NCI-H2227 treated with DMSO at 0.1 percent for 48 hours (cell line): ENCODE measurements at regions not wholly inside any gene's neighbourhood (a gene's known extent, or its start where the extent isn't known, plus 50 kb on each side); places are given as distances from the start of the nearest gene placed in this dataset.

Experiments
- DNase-seq: peaks from one replicate; lab custom pipeline; 2025; lab: John Stamatoyannopoulos, UW

- DNase-seq: no peak
Observed at GRCh38 chr2:2717406-2717805, 386.3 kb upstream of the MYT1L start.

- no peak for DNase-seq
Observed at GRCh38 chr2:2716771-2717170, 385.7 kb upstream of the MYT1L start.

GRCh38 chr2:2715036-2715818 lies 384.2 kb upstream of the MYT1L start:
- no peak for DNase-seq

DNA sequence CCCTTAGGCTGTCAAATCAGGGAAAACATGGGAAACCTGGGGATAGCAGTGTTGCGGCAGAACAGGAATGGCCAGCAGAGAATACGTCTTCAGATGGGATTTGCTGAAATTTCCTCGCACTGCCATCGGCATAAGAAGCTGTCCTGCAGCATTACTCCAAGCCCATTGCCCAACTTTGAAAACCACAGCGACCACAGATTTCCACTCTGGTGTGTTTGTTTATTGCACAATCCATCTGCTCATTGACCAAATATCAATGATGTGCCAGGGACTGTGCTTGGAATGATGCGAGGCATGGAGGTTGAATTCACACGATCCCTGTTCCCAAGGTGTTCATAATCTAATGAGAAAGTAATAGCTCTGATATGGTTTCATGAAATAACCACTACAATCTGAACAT lies 383.3 kb upstream of the MYT1L start:
- no peak for DNase-seq

DNA sequence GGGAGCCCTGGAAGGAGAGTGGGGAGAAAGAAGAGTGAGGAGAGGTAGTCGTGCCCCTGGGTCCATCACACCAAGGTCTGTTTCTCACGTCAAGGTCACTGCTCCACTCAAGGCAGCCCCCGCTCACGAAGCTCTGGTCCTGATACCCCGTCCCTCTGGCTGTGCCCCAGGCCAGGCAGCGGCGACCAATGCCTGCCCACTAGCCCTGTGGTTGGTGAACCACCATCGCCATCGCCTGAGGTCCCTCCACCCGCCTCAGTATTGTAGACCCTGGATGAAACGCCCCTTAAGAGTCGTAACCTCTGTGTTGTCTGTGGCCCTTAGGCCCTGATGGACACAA lies 378.3 kb upstream of the MYT1L start:
- DNase-seq: no peak

DNA sequence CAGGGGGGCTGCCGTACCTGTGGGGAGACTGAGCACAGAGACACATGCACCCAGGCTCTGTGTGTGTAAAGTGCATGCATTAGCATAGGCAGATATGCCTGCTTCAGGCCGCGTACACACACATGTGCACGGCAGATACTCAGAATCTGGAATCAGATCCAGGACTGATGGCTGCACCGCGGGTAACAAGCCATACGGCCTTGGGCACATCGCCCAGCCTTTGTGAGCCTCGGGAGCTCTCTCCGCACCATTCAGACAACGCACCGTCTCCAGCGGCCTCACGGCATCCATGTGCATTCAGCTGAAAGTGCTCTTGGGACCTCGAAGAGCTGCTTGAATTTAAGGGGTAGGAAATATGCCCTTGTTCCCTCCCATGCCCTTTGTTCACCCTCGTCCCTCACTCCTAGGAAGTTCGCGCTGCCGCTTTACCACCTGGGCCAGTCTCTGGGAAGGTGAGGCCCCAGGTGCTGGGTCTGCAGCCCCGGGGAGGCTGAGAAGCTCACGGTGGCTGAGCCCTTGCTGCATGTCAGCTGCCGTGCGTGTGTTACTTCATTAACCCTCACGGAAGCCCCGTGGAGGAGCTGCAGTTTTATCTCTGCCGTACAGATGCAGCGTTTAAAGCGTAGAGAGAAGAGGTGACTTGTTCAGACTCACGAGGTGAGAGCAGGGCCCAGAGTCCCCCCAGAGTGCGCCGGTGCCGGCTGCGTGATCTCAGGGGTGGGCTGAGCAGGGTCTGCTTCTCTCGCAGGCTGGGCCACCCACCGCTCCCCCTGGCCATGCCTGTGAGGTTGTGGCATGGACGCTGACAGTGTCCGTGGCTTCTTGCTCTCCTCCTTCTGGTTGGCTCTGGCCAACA lies 377.7 kb upstream of the MYT1L start:
- DNase-seq: no peak

GRCh38 chr2:2707206-2707991 lies 376.3 kb upstream of the MYT1L start:
- DNase-seq: no peak

DNA sequence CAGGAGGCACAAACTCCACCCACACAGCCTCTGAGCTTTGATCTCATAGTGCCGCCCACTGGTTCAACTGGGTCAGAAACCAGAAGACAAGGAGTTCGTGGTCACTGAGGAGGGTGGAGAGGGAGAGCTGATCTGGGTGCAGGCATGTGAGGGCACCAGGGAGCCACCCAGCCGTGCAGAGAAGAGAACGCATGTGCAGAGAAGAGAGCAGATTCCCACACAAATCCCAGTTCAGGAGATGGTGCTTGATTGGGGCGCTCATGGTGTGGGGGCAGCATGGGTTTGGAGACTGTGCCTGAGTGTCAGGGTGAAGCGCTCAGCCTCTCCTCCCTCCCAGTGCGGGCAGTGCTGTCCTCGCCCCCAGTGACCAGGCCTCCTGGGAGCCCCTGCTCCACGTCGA lies 375.2 kb upstream of the MYT1L start:
- DNase-seq: no peak

DNA sequence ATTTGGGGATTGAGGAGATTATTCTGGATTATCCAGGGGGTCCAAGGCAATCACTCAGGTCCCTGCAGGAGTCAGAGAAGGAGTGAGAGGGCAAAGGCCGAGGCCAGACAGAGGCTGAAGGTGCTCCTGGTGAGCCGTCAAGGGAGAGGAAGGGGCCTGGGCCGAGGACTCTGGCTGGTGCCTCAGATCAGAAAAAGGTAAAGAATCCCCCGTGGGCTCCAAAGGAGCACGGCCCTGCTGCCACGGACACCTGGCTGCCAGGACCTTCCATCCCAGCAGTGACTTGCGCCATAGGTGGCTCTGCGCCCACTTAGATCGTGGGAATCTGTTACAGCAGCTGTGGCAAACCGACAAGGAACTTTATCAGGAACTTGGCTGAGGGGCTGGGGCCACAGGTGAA lies 374.8 kb upstream of the MYT1L start:
- no peak for DNase-seq

GRCh38 chr2:2704428-2705090 lies 373.5 kb upstream of the MYT1L start:
- DNase-seq: no peak

DNA sequence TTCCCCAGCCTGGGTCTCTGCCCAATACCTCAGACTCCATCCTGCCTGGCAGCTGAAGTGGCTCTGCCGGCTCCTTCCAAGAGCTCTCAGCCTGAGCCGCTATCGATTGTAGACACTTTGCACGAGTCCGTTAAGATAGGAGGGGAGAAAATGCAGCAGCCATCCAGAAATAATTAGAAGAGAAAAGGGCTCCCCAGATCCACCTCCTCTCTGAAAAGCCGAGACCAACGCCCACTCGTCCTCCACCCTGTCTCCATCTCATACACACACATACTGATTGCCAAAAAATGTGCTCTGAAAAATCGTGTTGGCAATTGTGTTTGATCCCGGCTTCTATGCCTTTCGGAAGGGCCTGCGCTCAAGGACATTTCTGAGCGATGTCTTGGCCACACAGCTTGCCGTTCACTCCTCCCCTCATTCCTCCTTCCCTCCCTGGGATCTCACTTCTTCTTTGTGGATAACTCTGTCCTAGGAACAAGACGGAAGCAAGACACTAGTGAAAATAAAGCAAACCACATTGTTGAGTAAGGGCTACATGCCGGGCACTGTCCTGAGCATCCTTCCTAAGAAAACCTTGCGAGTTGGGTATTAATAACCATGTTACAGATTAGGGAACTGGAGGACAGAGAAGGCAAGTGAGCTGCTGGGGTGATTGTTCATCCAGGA lies 372.8 kb upstream of the MYT1L start:
- no peak for DNase-seq

DNA sequence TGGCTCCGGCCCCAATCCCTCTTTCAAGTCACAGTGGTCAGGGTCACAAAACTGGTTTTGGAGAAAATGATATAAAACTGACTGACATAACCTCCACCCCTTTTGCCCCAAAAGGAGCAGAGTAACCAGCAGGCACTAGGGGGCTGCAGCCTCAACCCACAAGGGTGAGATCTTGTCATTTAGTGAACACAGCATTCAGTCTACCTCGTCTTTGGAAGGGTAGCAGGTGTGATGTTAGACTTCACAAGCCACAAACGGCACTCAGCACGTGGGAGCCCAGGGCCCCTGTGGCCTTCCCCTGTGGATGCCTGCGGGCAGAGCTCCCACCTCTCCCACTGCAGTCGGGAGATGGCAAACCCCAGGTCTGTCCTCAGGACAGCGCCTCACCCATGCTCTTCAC lies 372.1 kb upstream of the MYT1L start:
- DNase-seq: no peak

DNA sequence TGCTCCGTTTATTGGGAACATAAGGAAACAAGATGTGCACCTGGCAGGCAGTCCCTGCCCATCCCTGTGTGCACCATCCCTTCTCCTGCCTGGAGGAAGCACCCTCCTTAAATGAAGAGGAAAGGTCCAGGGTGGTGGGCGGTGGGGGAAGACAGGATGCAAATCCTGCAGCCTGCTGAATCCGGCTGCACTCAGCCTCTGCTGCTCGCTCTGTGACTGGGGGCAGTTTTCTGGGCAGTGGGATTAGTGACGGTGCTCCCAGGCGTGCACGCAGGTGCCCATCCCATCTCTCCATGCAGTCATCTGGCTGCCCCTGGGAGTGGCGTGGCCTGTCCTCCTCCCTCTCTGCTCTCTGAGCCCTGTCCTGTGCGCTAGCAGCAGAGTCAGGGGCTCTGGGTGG lies 371.3 kb upstream of the MYT1L start:
- no peak for DNase-seq

DNA sequence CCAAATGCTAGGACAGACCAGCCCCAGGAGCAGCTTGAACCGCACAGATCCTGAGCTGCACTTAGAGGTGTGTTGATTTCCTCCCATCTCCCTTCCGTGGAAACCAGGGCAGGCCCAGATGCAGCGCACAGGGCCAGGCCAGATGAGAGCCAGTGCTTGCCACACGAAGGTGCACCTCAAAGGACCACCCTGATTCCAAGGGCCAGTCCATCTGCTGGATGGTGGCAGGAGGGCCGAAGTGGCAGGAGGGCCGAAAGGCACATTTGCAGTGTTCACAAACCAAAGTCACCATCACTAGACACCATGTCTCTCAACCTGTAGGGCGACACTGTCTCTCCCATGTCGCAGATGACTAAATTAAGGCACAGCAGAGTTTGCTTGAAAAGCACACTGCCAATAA lies 370.7 kb upstream of the MYT1L start:
- no peak for DNase-seq

GRCh38 chr2:2701176-2701781 lies 370.2 kb upstream of the MYT1L start:
- DNase-seq: no peak

GRCh38 chr2:2699121-2699505 lies 368.0 kb upstream of the MYT1L start:
- no peak for DNase-seq

- DNase-seq: no peak
Observed at GRCh38 chr2:2698182-2699120, 367.4 kb upstream of the MYT1L start.

- DNase-seq: no peak
Observed at GRCh38 chr2:2696733-2697455, 365.8 kb upstream of the MYT1L start.

- DNase-seq: no peak
Observed at GRCh38 chr2:2696325-2696724, 365.2 kb upstream of the MYT1L start.
